ENCODE measurements at regions not wholly inside any gene's neighbourhood (a gene's known extent, or its start where the extent isn't known, plus 50 kb on each side); places are given as distances from the start of the nearest gene placed in this dataset.

DNA sequence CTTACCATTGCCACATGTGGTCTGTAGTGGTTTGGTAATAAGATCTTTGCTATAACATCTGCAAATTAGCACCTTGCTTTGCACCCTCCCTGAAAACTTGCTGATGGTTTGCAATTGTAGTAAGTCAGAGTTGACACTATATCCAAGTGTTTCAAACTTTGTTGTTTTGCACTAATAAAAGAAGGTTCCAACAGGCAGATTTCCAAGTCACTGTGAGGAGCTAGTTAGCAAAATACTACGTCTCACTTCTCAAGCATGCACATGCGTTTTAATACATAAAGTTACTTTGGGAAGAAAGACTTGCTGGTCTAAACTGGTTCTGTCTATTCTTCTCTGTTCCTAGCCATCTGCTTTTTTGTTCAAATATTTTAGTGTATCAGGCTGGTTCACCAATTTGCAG is 103.7 kb upstream of the ZNF521 start:
- Histone ChIP-seq H3K27me3 (no peaks in the 10 kb centered on the region), H4K20me1 (ENCODE audit: insufficient read depth, poor library complexity, severe bottlenecking) (no peaks in the 10 kb centered on the region), H3K4me2 (no peak overlapping the region), H3K9me3 (ENCODE audit: low read depth) (peaks cover 3% of the 10 kb centered on the region), H3K79me2 (no peaks in the 10 kb centered on the region), H3K27ac (no peak overlapping the region), H3K4me1 (ENCODE audit: insufficient read depth) (peaks cover 6% of the 10 kb centered on the region), H2AFZ (no peak overlapping the region), H3K4me3 (no peak overlapping the region), H3K9me2 (replicated peaks; ENCODE audit: insufficient read depth) (no peaks in the 10 kb centered on the region), H3K36me3 (replicated peaks; ENCODE audit: insufficient read depth, low read depth) (no peaks in the 10 kb centered on the region)
- DNase-seq (ENCODE audit: low spot score) = no peak
- TF ChIP-seq EZH2phosphoT487 (IDR thresholded peaks at IDR 0.05; ENCODE audit: low read depth, severe bottlenecking, unreplicated experiment) (no peak), EZH2 (IDR thresholded peaks at IDR 0.05; ENCODE audit: borderline replicate concordance) (no peak)
- TF ChIP-seq, protein P1, sequence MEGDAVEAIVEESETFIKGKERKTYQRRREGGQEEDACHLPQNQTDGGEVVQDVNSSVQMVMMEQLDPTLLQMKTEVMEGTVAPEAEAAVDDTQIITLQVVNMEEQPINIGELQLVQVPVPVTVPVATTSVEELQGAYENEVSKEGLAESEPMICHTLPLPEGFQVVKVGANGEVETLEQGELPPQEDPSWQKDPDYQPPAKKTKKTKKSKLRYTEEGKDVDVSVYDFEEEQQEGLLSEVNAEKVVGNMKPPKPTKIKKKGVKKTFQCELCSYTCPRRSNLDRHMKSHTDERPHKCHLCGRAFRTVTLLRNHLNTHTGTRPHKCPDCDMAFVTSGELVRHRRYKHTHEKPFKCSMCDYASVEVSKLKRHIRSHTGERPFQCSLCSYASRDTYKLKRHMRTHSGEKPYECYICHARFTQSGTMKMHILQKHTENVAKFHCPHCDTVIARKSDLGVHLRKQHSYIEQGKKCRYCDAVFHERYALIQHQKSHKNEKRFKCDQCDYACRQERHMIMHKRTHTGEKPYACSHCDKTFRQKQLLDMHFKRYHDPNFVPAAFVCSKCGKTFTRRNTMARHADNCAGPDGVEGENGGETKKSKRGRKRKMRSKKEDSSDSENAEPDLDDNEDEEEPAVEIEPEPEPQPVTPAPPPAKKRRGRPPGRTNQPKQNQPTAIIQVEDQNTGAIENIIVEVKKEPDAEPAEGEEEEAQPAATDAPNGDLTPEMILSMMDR (IDR thresholded peaks at IDR 0.05; ENCODE audit: poor library complexity) = no peak
- 62% methylated on average over 2 of the region's 2 CpGs for WGBS (ENCODE audit: low lambda C conversion rate, missing lambda C conversion rate)

DNA sequence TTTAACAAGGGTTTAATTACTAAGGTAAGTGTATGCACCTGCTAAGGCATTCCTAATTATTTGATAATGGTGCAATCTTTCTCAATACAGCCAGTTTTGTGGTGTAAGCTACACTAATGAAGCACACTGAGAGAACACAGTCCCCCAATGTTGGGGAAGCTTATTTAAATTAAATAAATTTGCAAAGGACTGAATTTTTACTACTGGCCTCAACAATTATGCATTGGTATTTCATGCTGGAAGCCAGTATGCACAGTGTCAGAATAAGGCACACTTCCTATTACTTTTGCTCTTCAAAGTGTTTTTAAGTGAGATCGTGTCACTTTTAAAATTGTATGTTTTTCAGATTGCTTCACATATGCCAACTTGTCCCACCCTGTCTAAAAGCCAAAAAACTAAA is 103.2 kb upstream of the ZNF521 start:
- H3K79me2 ChIP-seq = no peaks in the 10 kb centered on the region
- no peak overlapping the region for H3K4me3 ChIP-seq
- DNase-seq (ENCODE audit: low spot score) = no peak
- no peaks in the 10 kb centered on the region for H3K27me3 ChIP-seq
- H3K4me2 ChIP-seq = no peak overlapping the region
- no peak overlapping the region for H2AFZ ChIP-seq
- no peaks in the 10 kb centered on the region for H4K20me1 ChIP-seq (ENCODE audit: insufficient read depth, poor library complexity, severe bottlenecking)
- no peak overlapping the region for H3K27ac ChIP-seq
- TF ChIP-seq EZH2 (IDR thresholded peaks at IDR 0.05; ENCODE audit: borderline replicate concordance) = no peak
- TF ChIP-seq, protein P1 (IDR thresholded peaks at IDR 0.05; ENCODE audit: poor library complexity) = no peak
- TF ChIP-seq EZH2phosphoT487 (IDR thresholded peaks at IDR 0.05; ENCODE audit: low read depth, severe bottlenecking, unreplicated experiment) = no peak
- H3K9me3 ChIP-seq (ENCODE audit: low read depth) = peaks cover 3% of the 10 kb centered on the region
- no peaks in the 10 kb centered on the region for H3K9me2 ChIP-seq (replicated peaks; ENCODE audit: insufficient read depth)
- WGBS (ENCODE audit: low lambda C conversion rate, missing lambda C conversion rate) = 89% methylated on average over 1 of the region's 1 CpG
- H3K4me1 ChIP-seq (ENCODE audit: insufficient read depth) = peaks cover 6% of the 10 kb centered on the region
- no peaks in the 10 kb centered on the region for H3K36me3 ChIP-seq (replicated peaks; ENCODE audit: insufficient read depth, low read depth)

DNA sequence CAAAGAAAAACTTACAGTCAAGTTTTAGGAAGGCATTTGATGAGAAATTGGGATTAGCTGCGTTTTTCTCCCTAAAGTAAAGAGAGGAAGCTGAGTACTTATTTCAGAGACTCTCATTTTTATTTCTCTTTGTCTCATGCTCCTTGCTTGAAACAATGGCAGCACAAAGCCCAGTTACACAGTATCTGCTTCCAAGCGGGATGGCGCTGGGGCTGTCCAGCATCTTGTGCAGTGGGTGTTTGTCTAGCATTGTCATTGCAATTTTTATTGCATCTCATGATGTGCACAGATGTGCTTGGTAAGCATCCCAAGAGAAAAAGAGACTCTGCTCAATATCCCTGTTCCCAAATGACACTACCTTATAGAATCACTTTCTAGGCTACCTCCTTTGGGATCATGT is 102.8 kb upstream of the ZNF521 start:
- Histone ChIP-seq H3K4me2 (no peak overlapping the region), H3K27me3 (no peaks in the 10 kb centered on the region), H3K4me3 (no peak overlapping the region), H2AFZ (no peak overlapping the region), H4K20me1 (ENCODE audit: insufficient read depth, poor library complexity, severe bottlenecking) (no peaks in the 10 kb centered on the region), H3K27ac (no peak overlapping the region), H3K9me3 (ENCODE audit: low read depth) (peaks cover 3% of the 10 kb centered on the region), H3K36me3 (replicated peaks; ENCODE audit: insufficient read depth, low read depth) (no peaks in the 10 kb centered on the region), H3K79me2 (no peaks in the 10 kb centered on the region), H3K4me1 (ENCODE audit: insufficient read depth) (peaks cover 6% of the 10 kb centered on the region), H3K9me2 (replicated peaks; ENCODE audit: insufficient read depth) (no peaks in the 10 kb centered on the region)
- DNase-seq (ENCODE audit: low spot score) = no peak
- TF ChIP-seq EZH2phosphoT487 (IDR thresholded peaks at IDR 0.05; ENCODE audit: low read depth, severe bottlenecking, unreplicated experiment) = no peak
- WGBS (ENCODE audit: low lambda C conversion rate, missing lambda C conversion rate) = 82% methylated on average over 3 of the region's 3 CpGs

DNA sequence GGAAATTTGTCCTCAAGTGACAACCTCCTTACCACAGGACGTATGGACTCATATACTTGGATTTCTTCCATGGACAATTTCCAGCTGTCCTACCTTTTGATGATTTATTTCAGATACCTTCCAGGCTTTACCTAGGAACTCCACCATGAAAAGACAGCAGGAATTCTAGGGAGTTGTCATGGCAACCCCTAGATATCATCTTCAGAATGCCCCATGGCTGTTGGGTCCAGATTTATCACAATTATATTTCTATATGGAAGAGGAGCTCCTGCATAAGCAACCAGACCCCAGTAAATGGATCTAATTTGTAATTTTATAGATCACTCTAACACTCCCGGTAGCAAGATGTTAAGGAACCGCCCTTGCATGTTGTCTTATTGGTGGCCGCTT is 102.3 kb upstream of the ZNF521 start:
- H3K9me2 ChIP-seq (replicated peaks; ENCODE audit: insufficient read depth) = no peaks in the 10 kb centered on the region
- H3K4me3 ChIP-seq = no peak overlapping the region
- WGBS (ENCODE audit: low lambda C conversion rate, missing lambda C conversion rate) = 88% methylated on average over 4 of the region's 4 CpGs
- H2AFZ ChIP-seq = no peak overlapping the region
- no peaks in the 10 kb centered on the region for H3K79me2 ChIP-seq
- H3K4me1 ChIP-seq (ENCODE audit: insufficient read depth) = peaks cover 6% of the 10 kb centered on the region
- no peaks in the 10 kb centered on the region for H3K27me3 ChIP-seq
- no peak overlapping the region for H3K27ac ChIP-seq
- TF ChIP-seq, protein P1 (IDR thresholded peaks at IDR 0.05; ENCODE audit: poor library complexity) = no peak
- TF ChIP-seq EZH2phosphoT487 (IDR thresholded peaks at IDR 0.05; ENCODE audit: low read depth, severe bottlenecking, unreplicated experiment) = no peak
- no peak for TF ChIP-seq EZH2 (IDR thresholded peaks at IDR 0.05; ENCODE audit: borderline replicate concordance)
- no peaks in the 10 kb centered on the region for H3K36me3 ChIP-seq (replicated peaks; ENCODE audit: insufficient read depth, low read depth)
- no peak for DNase-seq (ENCODE audit: low spot score)
- H3K9me3 ChIP-seq (ENCODE audit: low read depth) = peaks cover 3% of the 10 kb centered on the region
- H3K4me2 ChIP-seq = no peak overlapping the region
- H4K20me1 ChIP-seq (ENCODE audit: insufficient read depth, poor library complexity, severe bottlenecking) = no peaks in the 10 kb centered on the region
